NT2/D1 (cell line): ENCODE measurements at regions not wholly inside any gene's neighbourhood (a gene's known extent, or its start where the extent isn't known, plus 50 kb on each side); places are given as distances from the start of the nearest gene placed in this dataset.

Experiments
- YY1 ChIP-seq: IDR thresholded peaks from 2 replicates; pipeline ENCODE4 v1.6.1; 2011; ENCODE audit not compliant: insufficient read length, insufficient read depth
- ZNF274 ChIP-seq: IDR thresholded peaks from 2 replicates; pipeline ENCODE4 v1.6.1; 2011; ENCODE audit warnings: mild to moderate bottlenecking, low read depth, low read length

DNA sequence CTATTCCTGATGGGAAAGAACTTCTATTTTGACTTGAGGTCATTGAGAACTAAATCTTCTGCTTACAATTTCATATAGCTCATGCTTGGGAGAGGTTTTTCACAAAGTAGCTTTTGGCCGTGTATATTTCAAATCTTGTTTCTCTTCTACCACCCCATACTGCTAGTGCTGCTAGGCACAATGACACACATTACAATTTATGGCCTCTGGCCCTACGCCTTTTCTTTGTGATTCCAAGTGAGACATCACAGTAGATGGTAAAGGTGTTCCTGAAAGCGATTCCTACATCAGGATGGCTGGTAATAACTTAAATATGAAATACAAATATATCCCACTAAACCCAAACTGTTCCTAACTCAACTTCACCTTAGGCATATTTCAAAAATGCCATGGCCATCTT, 101.1 kb downstream of the ATXN3L start:
- no peak for TF ChIP-seq YY1
- TF ChIP-seq ZNF274: no peak
